H9 (cell line): ENCODE measurements at regions not wholly inside any gene's neighbourhood (a gene's known extent, or its start where the extent isn't known, plus 50 kb on each side); places are given as distances from the start of the nearest gene placed in this dataset.

Experiments used
- DNase-seq: peaks from one replicate; pipeline ENCODE4 v3.0.0-alpha.2; 2017
- H2AFZ ChIP-seq: one replicate; pipeline ENCODE4 v1.6.1; 2013; ENCODE audit warnings: mild to moderate bottlenecking, low read length, control low read depth, moderate library complexity
- H2AK5ac ChIP-seq: 2 replicates; pipeline ENCODE4 v1.6.1; 2013; ENCODE audit warnings: low read length, control low read depth, mixed read lengths; ENCODE audit not compliant: insufficient read length
- H2BK120ac ChIP-seq: one replicate; pipeline ENCODE4 v1.6.1; 2013; ENCODE audit warnings: low read depth, mild to moderate bottlenecking, low read length, control low read depth, inconsistent platforms; ENCODE audit not compliant: poor library complexity, severe bottlenecking
- H2BK12ac ChIP-seq: 2 replicates; pipeline ENCODE4 v1.6.1; 2013; ENCODE audit warnings: low read length, control low read depth, mixed read lengths, low read depth; ENCODE audit not compliant: insufficient read length
- H2BK15ac ChIP-seq: 2 replicates; pipeline ENCODE4 v1.6.1; 2013; ENCODE audit warnings: low read depth, low read length, control low read depth
- H2BK20ac ChIP-seq: one replicate; pipeline ENCODE4 v1.6.1; 2013; ENCODE audit warnings: low read depth, mild to moderate bottlenecking, low read length, control low read depth, inconsistent platforms; ENCODE audit not compliant: poor library complexity, severe bottlenecking
- H2BK5ac ChIP-seq: 2 replicates; pipeline ENCODE4 v1.6.1; 2013; ENCODE audit warnings: low read length, control low read depth, mixed read lengths; ENCODE audit not compliant: insufficient read length
- H3K14ac ChIP-seq: 2 replicates; pipeline ENCODE4 v1.6.1; 2013; ENCODE audit warnings: low read length, control low read depth; ENCODE audit not compliant: insufficient read depth
- H3K18ac ChIP-seq: 2 replicates; pipeline ENCODE4 v1.6.1; 2013; ENCODE audit warnings: low read depth, mild to moderate bottlenecking, mixed read lengths, low read length, control low read depth; ENCODE audit not compliant: insufficient read length
- H3K23ac ChIP-seq: 2 replicates; pipeline ENCODE4 v1.6.1; 2013; ENCODE audit warnings: low read length, control low read depth, mixed read lengths, low read depth; ENCODE audit not compliant: insufficient read length
- H3K23me2 ChIP-seq: 2 replicates; pipeline ENCODE4 v1.6.1; 2013; ENCODE audit warnings: low read depth, mild to moderate bottlenecking, mixed read lengths, low read length, control low read depth; ENCODE audit not compliant: insufficient read length, poor library complexity, severe bottlenecking
- H3K27ac ChIP-seq: 2 replicates; pipeline ENCODE4 v1.5.1; 2013; ENCODE audit warnings: low read length, control low read depth, mixed read lengths, low read depth; ENCODE audit not compliant: insufficient read length
- H3K27me3 ChIP-seq: 2 replicates; pipeline ENCODE4 v1.6.1; 2013; ENCODE audit warnings: low read length, control low read depth, inconsistent platforms; ENCODE audit not compliant: insufficient read depth
- H3K4ac ChIP-seq: 2 replicates; pipeline ENCODE4 v1.6.1; 2013; ENCODE audit warnings: low read depth, mild to moderate bottlenecking, control low read depth, inconsistent platforms, low read length, moderate library complexity
- H3K4me1 ChIP-seq: 2 replicates; pipeline ENCODE4 v1.6.1; 2013; ENCODE audit warnings: low read length, control low read depth, inconsistent platforms; ENCODE audit not compliant: insufficient read depth
- H3K4me2 ChIP-seq: 2 replicates; pipeline ENCODE4 v1.6.1; 2013; ENCODE audit warnings: low read length, control low read depth, mixed read lengths; ENCODE audit not compliant: insufficient read length, insufficient read depth
- H3K56ac ChIP-seq: 2 replicates; pipeline ENCODE4 v1.6.1; 2013; ENCODE audit warnings: low read depth, mild to moderate bottlenecking, mixed read lengths, low read length, control low read depth; ENCODE audit not compliant: insufficient read length
- H3K79me1 ChIP-seq: 2 replicates; pipeline ENCODE4 v1.6.1; 2013; ENCODE audit warnings: low read depth, mild to moderate bottlenecking, moderate library complexity, low read length, control low read depth, inconsistent platforms; ENCODE audit not compliant: insufficient read depth, poor library complexity, severe bottlenecking
- H3K79me2 ChIP-seq: 2 replicates; pipeline ENCODE4 v1.6.1; 2013; ENCODE audit warnings: low read length, control low read depth, inconsistent platforms; ENCODE audit not compliant: insufficient read depth
- H3K9ac ChIP-seq: 2 replicates; pipeline ENCODE4 v1.6.1; 2013; ENCODE audit warnings: low read length, control low read depth, mixed read lengths; ENCODE audit not compliant: insufficient read length; ENCODE audit errors: extremely low read depth
- H3K9me3 ChIP-seq: one replicate; pipeline ENCODE4 v1.6.1; 2013; ENCODE audit warnings: low read depth, low read length, inconsistent platforms; ENCODE audit not compliant: control insufficient read depth
- H3T11ph ChIP-seq: one replicate; pipeline ENCODE4 v1.6.1; 2013; ENCODE audit warnings: mild to moderate bottlenecking, low read length, control low read depth, inconsistent platforms
- H4K20me1 ChIP-seq: one replicate; pipeline ENCODE4 v1.6.1; 2013; ENCODE audit not compliant: control insufficient read depth, insufficient read length, insufficient read depth
- H4K5ac ChIP-seq: 2 replicates; pipeline ENCODE4 v1.6.1; 2013; ENCODE audit warnings: low read depth, mild to moderate bottlenecking, mixed read lengths, low read length, control low read depth; ENCODE audit not compliant: insufficient read length
- H4K8ac ChIP-seq: replicated peaks from 2 replicates; pipeline ENCODE4 v1.6.1; 2013; ENCODE audit warnings: low read length, control low read depth, mixed read lengths, low read depth; ENCODE audit not compliant: insufficient read length
- H4K91ac ChIP-seq: 2 replicates; pipeline ENCODE4 v1.6.1; 2013; ENCODE audit warnings: low read depth, mild to moderate bottlenecking, moderate library complexity, mixed read lengths, low read length, control low read depth; ENCODE audit not compliant: insufficient read length
- H3K27ac Mint-ChIP-seq, 3 experiments: 2 replicates in 2 of 3; 3 replicates in 1 of 3; pipeline ENCODE4 v1.8.0; 2020 to 2021; ENCODE audit warnings: mixed read lengths in 3 of 3, mild to moderate bottlenecking in 1 of 3, moderate library complexity in 1 of 3
- H3K27me3 Mint-ChIP-seq: 2 replicates; pipeline ENCODE4 v1.8.0; 2021; ENCODE audit warnings: low read depth, mild to moderate bottlenecking, moderate library complexity, mixed read lengths
- H3K36me3 Mint-ChIP-seq, 3 experiments: 2 replicates in 2 of 3; 3 replicates in 1 of 3; pipeline ENCODE4 v1.8.0; 2020 to 2021; ENCODE audit warnings: low read depth in 3 of 3, mixed read lengths in 3 of 3; ENCODE audit not compliant: insufficient read depth in 1 of 3
- H3K4me1 Mint-ChIP-seq, 2 experiments: 2 replicates each; pipeline ENCODE4 v1.8.0; 2020; ENCODE audit warnings: mixed read lengths in 2 of 2
- H3K4me3 Mint-ChIP-seq, 2 experiments: 2 replicates in 1 of 2; 3 replicates in 1 of 2; pipeline ENCODE4 v1.8.0; 2020 to 2021; ENCODE audit warnings: mild to moderate bottlenecking in 2 of 2, mixed read lengths in 2 of 2, moderate library complexity in 1 of 2
- H3K9me3 Mint-ChIP-seq, 2 experiments: 2 replicates in 1 of 2; 3 replicates in 1 of 2; pipeline ENCODE4 v1.8.0; 2020; ENCODE audit warnings: mild to moderate bottlenecking in 2 of 2, mixed read lengths in 2 of 2, moderate library complexity in 1 of 2
- CTCF ChIP-seq: fragments of 200-600 bp; sonication (generic); conservative IDR thresholded peaks from 3 replicates; pipeline ENCODE4 v1.8.0; 2021; ENCODE audit warnings: antibody characterized with exemption, mild to moderate bottlenecking
- WGBS: extraction: QIAGEN DNeasy Blood & Tissue Kit; methylation state at CpG from one replicate; pipeline ENCODE4 v1.1.7; 2013; ENCODE audit warnings: missing lambda C conversion rate, low lambda C conversion rate, mixed read lengths; ENCODE audit not compliant: insufficient read length; ENCODE audit errors: extremely low coverage; 5-methylcytosine and 5-hydroxymethylcytosine counted together

GRCh38 chr12:115311875-115312274 is 627.9 kb upstream of the TBX3 start:
- H3K79me1 ChIP-seq, result no peaks in the 10 kb centered on the region
- Mint-ChIP-seq H3K36me3 (no peaks in the 10 kb centered on the region; a peak in 1 of 7 replicates), H3K9me3 (no peaks in the 10 kb centered on the region; a peak in 1 of 5 replicates), H3K27me3 (peaks cover 4% of the 10 kb centered on the region), H3K4me3 (no peak overlapping the region), H3K4me1 (no peaks in the 10 kb centered on the region; a peak in 1 of 4 replicates), H3K27ac (no peak overlapping the region)
- no peaks in the 10 kb centered on the region for H3K23me2 ChIP-seq
- H3K18ac ChIP-seq, result no peak overlapping the region
- H2BK15ac ChIP-seq, result no peak overlapping the region
- H3K56ac ChIP-seq, result no peak overlapping the region
- H3K9me3 ChIP-seq, result no peaks in the 10 kb centered on the region
- WGBS, result no CpG with 5 or more reads among the region's 4 CpGs
- DNase-seq, result no peak
- no peak overlapping the region for H2AFZ ChIP-seq
- no peak overlapping the region for H2BK120ac ChIP-seq
- no peak overlapping the region for H3K27ac ChIP-seq
- H3K79me2 ChIP-seq, result no peaks in the 10 kb centered on the region
- H4K91ac ChIP-seq, result no peak overlapping the region
- TF ChIP-seq CTCF, result no peak
- H3K4me2 ChIP-seq, result no peak overlapping the region
- no peak overlapping the region for H2BK12ac ChIP-seq
- H3K4ac ChIP-seq, result no peak overlapping the region
- H3K14ac ChIP-seq, result no peak overlapping the region
- H2AK5ac ChIP-seq, result no peak overlapping the region
- H3T11ph ChIP-seq, result no peak overlapping the region
- H4K20me1 ChIP-seq, result no peaks in the 10 kb centered on the region
- H4K8ac ChIP-seq, result no peak overlapping the region
- no peak overlapping the region for H3K23ac ChIP-seq
- H2BK5ac ChIP-seq, result no peak overlapping the region
- H3K9ac ChIP-seq, result no peak overlapping the region
- H3K27me3 ChIP-seq, result no peaks in the 10 kb centered on the region
- H3K4me1 ChIP-seq, result no peaks in the 10 kb centered on the region
- no peak overlapping the region for H4K5ac ChIP-seq
- H2BK20ac ChIP-seq, result no peak overlapping the region
